ENCODE measurements at regions not wholly inside any gene's neighbourhood (a gene's known extent, or its start where the extent isn't known, plus 50 kb on each side); places are given as distances from the start of the nearest gene placed in this dataset.

- TF ChIP-seq EZH2phosphoT487 (IDR thresholded peaks at IDR 0.05; ENCODE audit: insufficient read depth, low read depth), result no peak
- TF ChIP-seq EZH2 (IDR thresholded peaks at IDR 0.05; ENCODE audit: insufficient read depth, poor library complexity, severe bottlenecking), result no peak
Observed at GRCh38 chr12:107223821-107224220, 130.5 kb upstream of the CRY1 start.

Data from GM23248 (cell line).